Esophagus (tissue), 2 donors: ENCODE measurements at regions not wholly inside any gene's neighbourhood (a gene's known extent, or its start where the extent isn't known, plus 50 kb on each side); places are given as distances from the start of the nearest gene placed in this dataset.
"Not testable (repeated sequence)": the region's sequence is repeated elsewhere in the genome, so short reads cannot be mapped to it uniquely, and the experiment has no call there.

ENCODE experiments used
- H3K27ac ChIP-seq, 2 donors: one replicate each; pipeline ENCODE4 v1.5.1; 2013; ENCODE audit warnings: low read depth in 2 of 2, mild to moderate bottlenecking in 2 of 2, inconsistent platforms in 1 of 2, low read length in 1 of 2, moderate library complexity in 1 of 2
- H3K27me3 ChIP-seq, 2 donors: one replicate each; pipeline ENCODE4 v1.6.1; 2013; ENCODE audit warnings: low read length in 2 of 2, control low read depth in 1 of 2, mild to moderate bottlenecking in 1 of 2; ENCODE audit not compliant: insufficient read depth in 2 of 2, control insufficient read depth in 1 of 2
- H3K36me3 ChIP-seq, 2 donors: one replicate each; pipeline ENCODE4 v1.6.1; 2013; ENCODE audit warnings: low read length in 1 of 2; ENCODE audit not compliant: control insufficient read depth in 2 of 2, insufficient read depth in 2 of 2
- H3K4me1 ChIP-seq, 2 donors: one replicate each; pipeline ENCODE4 v1.6.1; 2013; ENCODE audit warnings: low read length in 1 of 2; ENCODE audit not compliant: control insufficient read depth in 2 of 2, insufficient read depth in 2 of 2
- H3K4me3 ChIP-seq, 2 donors: one replicate each; pipeline ENCODE4 v1.5.1; 2013; ENCODE audit warnings: low read length in 2 of 2, mild to moderate bottlenecking in 2 of 2, low read depth in 1 of 2, moderate library complexity in 1 of 2
- H3K9me3 ChIP-seq, 2 donors: one replicate each; pipeline ENCODE4 v1.6.1; 2013; ENCODE audit warnings: mild to moderate bottlenecking in 2 of 2, low read depth in 1 of 2, low read length in 1 of 2, moderate library complexity in 1 of 2; ENCODE audit not compliant: control insufficient read depth in 2 of 2, insufficient read depth in 1 of 2
- WGBS, 2 donors: extraction: QIAGEN DNeasy Blood & Tissue Kit; methylation state at CpG; one replicate each; pipeline ENCODE4 v1.1.7; 2013; 5-methylcytosine and 5-hydroxymethylcytosine counted together
- donor health status: healthy with polysubstance abuse.
- donor health status: Bipolar disorder and iron deficiency.

DNA sequence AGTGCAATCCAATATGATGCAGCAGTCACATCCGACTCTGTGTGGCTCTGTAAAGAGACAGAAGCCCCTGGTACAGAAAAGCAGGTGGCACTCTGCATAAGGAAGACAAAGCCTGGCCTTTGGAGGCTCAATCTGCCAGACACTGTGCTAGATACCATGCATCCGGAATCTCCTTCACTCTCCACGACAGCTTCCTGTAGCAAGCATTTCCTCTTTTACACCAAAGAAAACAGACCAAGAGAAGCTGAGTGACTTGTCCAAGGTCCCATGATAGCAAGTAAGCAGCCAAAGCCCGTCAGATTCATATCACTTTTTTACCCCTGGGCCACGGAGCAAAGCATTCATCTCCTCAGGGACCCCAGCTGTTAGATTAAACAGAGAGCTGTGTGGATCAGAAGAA is 64.2 kb upstream of the SMIM23 start:
- WGBS, 2 donors, result 40 to 51% methylated on average over 5 of the region's 5 CpGs
- Histone ChIP-seq H3K4me3 (no peak overlapping the region), H3K9me3 (peaks cover 0 to 4% of the 10 kb centered on the region in 2 donors), H3K4me1 (no peaks in the 10 kb centered on the region), H3K27me3 (no peaks in the 10 kb centered on the region), H3K36me3 (no peaks in the 10 kb centered on the region), H3K27ac (no peak overlapping the region)

- Histone ChIP-seq H3K36me3 (no peaks in the 10 kb centered on the region), H3K9me3 (peaks cover 0 to 5% of the 10 kb centered on the region in 2 donors), H3K4me3 (no peak overlapping the region), H3K4me1 (no peaks in the 10 kb centered on the region), H3K27me3 (no peaks in the 10 kb centered on the region), H3K27ac (no peak overlapping the region)
- WGBS, 2 donors, result 59 to 63% methylated on average over 15 of the region's 15 CpGs
These were observed 61.0 kb upstream of the SMIM23 start for GRCh38 chr5:171724468-171725204.

DNA sequence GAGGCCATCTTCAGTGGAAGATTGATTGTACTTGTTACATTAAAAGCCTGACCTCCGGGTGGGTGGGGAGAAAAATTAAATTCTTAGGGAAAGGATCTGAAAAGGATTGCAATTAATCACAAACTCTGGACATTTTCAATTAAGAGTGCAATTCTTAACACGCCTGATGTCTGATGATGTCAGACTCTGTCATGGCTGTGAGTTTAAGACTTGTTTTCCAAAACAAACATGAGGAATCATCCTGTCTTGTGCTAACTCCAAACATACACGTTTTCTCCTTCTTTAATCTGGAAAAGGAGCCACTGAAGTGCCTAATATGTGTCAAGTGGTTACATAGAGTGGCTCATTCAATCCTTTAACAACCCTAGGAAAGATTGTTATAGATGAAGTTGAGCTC is 60.4 kb upstream of the SMIM23 start:
- WGBS, 2 donors, result 30 to 46% methylated on average over 3 of the region's 3 CpGs
- peaks cover 0 to 5% of the 10 kb centered on the region in 2 donors for H3K9me3 ChIP-seq
- H3K27me3 ChIP-seq, result no peaks in the 10 kb centered on the region
- no peaks in the 10 kb centered on the region for H3K36me3 ChIP-seq
- no peak overlapping the region for H3K27ac ChIP-seq
- H3K4me1 ChIP-seq, result no peaks in the 10 kb centered on the region
- no peak overlapping the region for H3K4me3 ChIP-seq

DNA sequence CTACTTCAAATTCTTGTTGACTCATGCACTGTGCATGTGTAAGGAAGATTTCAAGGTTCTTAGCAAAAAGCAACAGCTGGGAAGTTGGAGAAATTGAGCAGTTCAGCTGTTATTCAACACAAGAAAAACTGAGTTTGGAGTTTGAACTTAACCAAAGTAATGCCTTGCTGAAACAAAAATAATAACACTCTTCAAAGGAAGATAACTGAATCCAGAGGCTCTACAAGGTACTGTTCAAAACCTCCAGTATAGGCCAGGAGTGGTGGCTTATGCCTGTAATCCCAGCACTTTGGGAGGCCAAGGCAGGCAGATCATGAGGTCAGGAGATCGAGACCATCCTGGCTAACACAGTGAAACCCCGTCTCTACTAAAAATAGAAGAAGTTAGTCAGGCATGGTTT is 58.8 kb upstream of the SMIM23 start:
- H3K27me3 ChIP-seq, H3K27ac ChIP-seq, H3K4me3 ChIP-seq, H3K4me1 ChIP-seq, H3K36me3 ChIP-seq, H3K9me3 ChIP-seq: not testable (repeated sequence)
- WGBS, 2 donors, result 90 to 98% methylated on average over 2 of the region's 2 CpGs

GRCh38 chr5:171728686-171729085 is 56.9 kb upstream of the SMIM23 start:
- Histone ChIP-seq H3K36me3 (no peaks in the 10 kb centered on the region), H3K9me3 (peaks cover 0 to 5% of the 10 kb centered on the region in 2 donors), H3K4me3 (no peak overlapping the region), H3K27ac (no peak overlapping the region), H3K27me3 (no peaks in the 10 kb centered on the region), H3K4me1 (no peaks in the 10 kb centered on the region)
- WGBS, 2 donors, result 51 to 68% methylated on average over 1 of the region's 1 CpG
